Spleen (tissue), 11 donors: ENCODE measurements at regions not wholly inside any gene's neighbourhood (a gene's known extent, or its start where the extent isn't known, plus 50 kb on each side); places are given as distances from the start of the nearest gene placed in this dataset.

Experiments used
- DNase-seq: peaks from one replicate; pipeline ENCODE4 v3.0.0-alpha.2; 2020
- H3K27ac ChIP-seq, 8 donors: fragments of 200-600 bp; sonication (generic) in 7 of 8; 1 replicate in 4 of 8; 2 replicates in 4 of 8; pipeline versions ENCODE4 v1.5.0 to v1.8.0; 2016 to 2021; ENCODE audit warnings: inconsistent platforms in 4 of 8, mild to moderate bottlenecking in 4 of 8, moderate library complexity in 1 of 8
- H3K27me3 ChIP-seq, 7 donors: fragments of 200-600 bp; sonication (generic) in 6 of 7; replicated peaks in 1 of 7; 1 replicate in 4 of 7; 2 replicates in 3 of 7; pipeline versions ENCODE4 v1.5.0 to v1.8.0; 2016 to 2021; ENCODE audit warnings: inconsistent platforms in 3 of 7, mild to moderate bottlenecking in 1 of 7
- H3K36me3 ChIP-seq, 6 donors: fragments of 200-600 bp; sonication (generic) in 5 of 6; 1 replicate in 4 of 6; 2 replicates in 2 of 6; pipeline versions ENCODE4 v1.5.0 to v1.8.0; 2016 to 2021; ENCODE audit warnings: inconsistent platforms in 2 of 6
- H3K4me1 ChIP-seq, 6 donors: fragments of 200-600 bp; sonication (generic) in 5 of 6; 1 replicate in 3 of 6; 2 replicates in 3 of 6; pipeline versions ENCODE4 v1.5.0 to v1.8.0; 2016 to 2021; ENCODE audit warnings: inconsistent platforms in 3 of 6
- H3K4me3 ChIP-seq, 8 donors: fragments of 200-600 bp; sonication (generic) in 7 of 8; 1 replicate in 4 of 8; 2 replicates in 4 of 8; pipeline versions ENCODE4 v1.5.0 to v1.8.0; 2016 to 2021; ENCODE audit warnings: inconsistent platforms in 4 of 8, mild to moderate bottlenecking in 4 of 8, moderate library complexity in 2 of 8
- H3K9me3 ChIP-seq, 8 donors: fragments of 200-600 bp; sonication (generic) in 7 of 8; 1 replicate in 4 of 8; 2 replicates in 4 of 8; pipeline versions ENCODE4 v1.5.0 to v1.8.0; 2016 to 2021; ENCODE audit warnings: inconsistent platforms in 4 of 8
- CTCF ChIP-seq, 11 experiments: fragments of 200-600 bp in 7 of 11; fragments of 450-650 bp in 4 of 11; sonication (generic) in 4 of 11; IDR thresholded peaks in 8 of 11; conservative IDR thresholded peaks in 3 of 11; 1 replicate in 7 of 11; 2 replicates in 4 of 11; pipeline versions ENCODE4 v1.4.0 to v1.8.0; 2016 to 2021; ENCODE audit warnings: antibody characterized with exemption in 11 of 11, inconsistent platforms in 4 of 11, mild to moderate bottlenecking in 1 of 11
- POLR2A ChIP-seq, 3 donors: fragments of 450-650 bp; IDR thresholded peaks; one replicate each; pipeline ENCODE4 v1.5.1; 2017; ENCODE audit warnings: antibody characterized with exemption in 3 of 3, mild to moderate bottlenecking in 1 of 3
- POLR2AphosphoS5 ChIP-seq, 3 donors: sonication (generic); formaldehyde crosslinking; IDR thresholded peaks; one replicate each; pipeline ENCODE4 v1.5.1; 2017; ENCODE audit warnings: antibody characterized with exemption in 3 of 3
- WGBS, 5 donors: extraction: QIAGEN DNeasy Blood & Tissue Kit in 3 of 5; methylation state at CpG; one replicate each; pipeline versions ENCODE4 v1.1.5 to v1.1.7; 2013 to 2018; 5-methylcytosine and 5-hydroxymethylcytosine counted together
- intact Hi-C: fragments of 100-400 bp; cut with DNase I; formaldehyde crosslinking; loops from one replicate; pipeline ENCODE4 v1.15.0; 2023; ENCODE audit warnings: low total_unique reads
- donor health status: healthy with polysubstance abuse.
- donor health status: DM: no; HTN: no; CAD: no; lungs with moderate emphysema.
- donor health status: DM: no; HTN: no; CAD: no.
- donor health status: Bipolar disorder and iron deficiency.
- donor health status: healthy.
- donor health status: DM: no; HTN: no; CAD: no.
- donor health status: DM: yes; HTN: yes; CAD: no.

- H3K27ac ChIP-seq, result no peak overlapping the region
- H3K4me1 ChIP-seq, result no peaks in the 10 kb centered on the region
- 65 to 75% (median 73%) methylated on average over 6 to 7 of the region's 7 CpGs for WGBS, 5 donors
- TF ChIP-seq POLR2AphosphoS5 (IDR thresholded peaks at IDR 0.05), result no peak
- no peak for TF ChIP-seq CTCF (IDR thresholded peaks at IDR 0.05 in 8 of 11, conservative IDR thresholded peaks at IDR 0.05 in 3 of 11)
- no peak for TF ChIP-seq POLR2A (IDR thresholded peaks at IDR 0.05)
- no peak overlapping the region for H3K4me3 ChIP-seq
- no peaks in the 10 kb centered on the region for H3K27me3 ChIP-seq
- no peaks in the 10 kb centered on the region for H3K9me3 ChIP-seq
- intact Hi-C loops, result no loop called here
- H3K36me3 ChIP-seq, result no peaks in the 10 kb centered on the region
- DNase-seq, result no peak
These were observed 90.1 kb upstream of the IRF2BP2 start for GRCh38 chr1:234699795-234700665.

GRCh38 chr1:234698686-234699085, 88.7 kb upstream of the IRF2BP2 start:
- no peak for TF ChIP-seq POLR2A (IDR thresholded peaks at IDR 0.05)
- no peak for TF ChIP-seq POLR2AphosphoS5 (IDR thresholded peaks at IDR 0.05)
- no peak for TF ChIP-seq CTCF (IDR thresholded peaks at IDR 0.05 in 8 of 11, conservative IDR thresholded peaks at IDR 0.05 in 3 of 11)
- Histone ChIP-seq H3K9me3 (no peaks in the 10 kb centered on the region), H3K27ac (no peak overlapping the region), H3K4me1 (no peaks in the 10 kb centered on the region), H3K36me3 (no peaks in the 10 kb centered on the region), H3K4me3 (no peak overlapping the region), H3K27me3 (no peaks in the 10 kb centered on the region)
- WGBS, 5 donors, result 93 to 99% (median 95%) methylated on average over 6 of the region's 6 CpGs
- DNase-seq, result no peak
- intact Hi-C loops, result no loop called here

- 93 to 97% (median 96%) methylated on average over 8 of the region's 8 CpGs for WGBS, 5 donors
- H3K9me3 ChIP-seq, result no peaks in the 10 kb centered on the region
- no peaks in the 10 kb centered on the region for H3K4me1 ChIP-seq
- H3K36me3 ChIP-seq, result no peaks in the 10 kb centered on the region
- H3K27me3 ChIP-seq, result no peaks in the 10 kb centered on the region
- DNase-seq, result no peak
- intact Hi-C loops, result no loop called here
- H3K27ac ChIP-seq, result no peak overlapping the region
- no peak for TF ChIP-seq POLR2A (IDR thresholded peaks at IDR 0.05)
- TF ChIP-seq CTCF (IDR thresholded peaks at IDR 0.05 in 8 of 11, conservative IDR thresholded peaks at IDR 0.05 in 3 of 11), result no peak
- no peak for TF ChIP-seq POLR2AphosphoS5 (IDR thresholded peaks at IDR 0.05)
- no peak overlapping the region for H3K4me3 ChIP-seq
These were observed 87.8 kb upstream of the IRF2BP2 start for GRCh38 chr1:234697741-234698140.

GRCh38 chr1:234697015-234697414, 87.0 kb upstream of the IRF2BP2 start:
- Histone ChIP-seq H3K4me3 (no peak overlapping the region), H3K9me3 (no peaks in the 10 kb centered on the region), H3K27ac (no peak overlapping the region), H3K36me3 (no peaks in the 10 kb centered on the region), H3K4me1 (no peaks in the 10 kb centered on the region), H3K27me3 (no peaks in the 10 kb centered on the region)
- no peak for DNase-seq
- TF ChIP-seq POLR2A (IDR thresholded peaks at IDR 0.05) (no peak), POLR2AphosphoS5 (IDR thresholded peaks at IDR 0.05) (no peak), CTCF (IDR thresholded peaks at IDR 0.05 in 8 of 11, conservative IDR thresholded peaks at IDR 0.05 in 3 of 11) (no peak)
- intact Hi-C loops, result no loop called here
- 36 to 82% (median 63%) methylated on average over 1 of the region's 1 CpG for WGBS, 5 donors
